Stimulated activated effector memory CD8-positive, alpha-beta T cell treated with anti-CD3 and anti-CD28 coated beads, Interleukin-12 subunit alpha, Interleukin-12 subunit beta, amount 100 ng/mL, for 72 hours (primary cell): ENCODE measurements at regions not wholly inside any gene's neighbourhood (a gene's known extent, or its start where the extent isn't known, plus 50 kb on each side); places are given as distances from the start of the nearest gene placed in this dataset.

Experiments used
- ATAC-seq: fragments of 150-1000 bp; cut with Tn5 transposase; 2 replicates; pipeline ENCODE4 v1.10.0; 2021
- DNase-seq, 2 donors: peaks; one replicate each; pipeline ENCODE4 v3.0.0; 2021 to 2022; ENCODE audit warnings: low spot score in 2 of 2
- H3K27ac Mint-ChIP-seq: one replicate; pipeline ENCODE4 v1.8.0; 2022; ENCODE audit warnings: mild to moderate bottlenecking, mixed read lengths
- H3K36me3 Mint-ChIP-seq: one replicate; pipeline ENCODE4 v1.8.0; 2022; ENCODE audit warnings: mild to moderate bottlenecking, mixed read lengths
- H3K4me1 Mint-ChIP-seq: one replicate; pipeline ENCODE4 v1.8.0; 2022; ENCODE audit warnings: mixed read lengths
- H3K4me3 Mint-ChIP-seq: one replicate; pipeline ENCODE4 v1.8.0; 2022; ENCODE audit warnings: mild to moderate bottlenecking, mixed read lengths
- H3K9me3 Mint-ChIP-seq: one replicate; pipeline ENCODE4 v1.8.0; 2022; ENCODE audit warnings: mixed read lengths

DNA sequence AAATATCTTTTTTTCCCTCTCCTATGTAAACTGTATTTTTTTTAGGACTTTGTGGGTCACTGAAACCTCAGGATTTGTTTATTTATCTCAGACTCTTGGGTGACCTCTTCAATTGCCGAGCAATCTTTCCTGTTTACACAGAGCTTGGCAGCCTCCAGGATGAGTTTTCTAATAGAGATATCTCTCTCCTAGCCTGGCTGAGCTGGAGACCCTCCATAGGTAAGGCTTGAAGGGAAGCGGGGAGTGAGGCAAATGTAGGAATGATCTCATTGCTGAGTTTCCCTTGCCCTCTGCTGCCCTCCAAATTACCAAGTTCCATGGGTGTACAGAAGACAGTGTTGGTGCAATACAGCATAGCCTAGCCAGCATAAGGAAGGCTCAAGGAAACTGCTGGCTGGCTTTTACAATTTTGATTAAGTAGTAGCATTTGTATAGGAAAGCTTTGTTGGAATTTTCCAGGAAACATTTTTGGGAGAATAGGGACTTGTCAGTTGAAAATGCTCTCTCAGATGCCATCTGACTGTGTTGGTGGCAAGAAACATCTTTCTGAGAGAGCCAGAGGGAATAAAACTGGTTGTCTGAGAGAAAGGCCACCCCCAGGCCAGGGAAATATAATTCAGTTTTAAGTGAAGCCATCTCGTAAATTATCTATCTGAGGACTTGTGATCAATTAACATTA, 116.0 kb downstream of the NMUR2 start:
- H3K4me3 Mint-ChIP-seq: no peak overlapping the region
- DNase-seq: no peak
- no peak for ATAC-seq
- H3K9me3 Mint-ChIP-seq: no peaks in the 10 kb centered on the region
- no peak overlapping the region for H3K27ac Mint-ChIP-seq
- no peaks in the 10 kb centered on the region for H3K36me3 Mint-ChIP-seq
- no peaks in the 10 kb centered on the region for H3K4me1 Mint-ChIP-seq

- DNase-seq (no peak), ATAC-seq (no peak)
- H3K9me3 Mint-ChIP-seq: no peaks in the 10 kb centered on the region
- no peak overlapping the region for H3K4me3 Mint-ChIP-seq
- H3K36me3 Mint-ChIP-seq: no peaks in the 10 kb centered on the region
- no peaks in the 10 kb centered on the region for H3K4me1 Mint-ChIP-seq
- H3K27ac Mint-ChIP-seq: no peak overlapping the region
Observed at GRCh38 chr5:152288499-152288898, 116.6 kb downstream of the NMUR2 start.

GRCh38 chr5:152285764-152286163, 119.3 kb downstream of the NMUR2 start:
- DNase-seq: no peak
- ATAC-seq: no peak
- no peaks in the 10 kb centered on the region for H3K4me1 Mint-ChIP-seq

DNA sequence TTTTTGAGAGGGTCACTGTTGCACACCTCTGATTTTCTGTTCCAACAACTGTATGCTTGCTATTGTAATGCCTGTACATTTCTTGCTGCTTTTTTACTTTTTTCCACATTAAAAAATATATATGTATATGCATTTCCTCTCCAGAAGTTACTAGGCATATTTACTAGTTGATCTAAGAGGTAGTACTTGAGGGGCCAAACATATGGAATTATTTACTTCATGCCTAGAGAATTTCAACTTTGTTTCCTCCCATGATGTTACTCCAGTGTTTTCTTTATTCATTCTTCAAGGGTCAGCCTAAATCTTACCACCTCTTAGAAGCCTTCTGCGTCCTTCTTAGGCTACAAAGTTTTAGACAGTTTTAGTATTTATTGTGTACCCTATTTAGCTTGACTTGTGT, 122.7 kb downstream of the NMUR2 start:
- no peak for ATAC-seq
- H3K27ac Mint-ChIP-seq: no peak overlapping the region
- H3K4me3 Mint-ChIP-seq: no peak overlapping the region
- DNase-seq: no peak
- no peaks in the 10 kb centered on the region for H3K36me3 Mint-ChIP-seq
- H3K4me1 Mint-ChIP-seq: no peaks in the 10 kb centered on the region
- H3K9me3 Mint-ChIP-seq: no peaks in the 10 kb centered on the region

More at GRCh38 chr5:152285764-152286163, 119.3 kb downstream of the NMUR2 start:
- Mint-ChIP-seq H3K36me3 (no peaks in the 10 kb centered on the region), H3K4me3 (no peak overlapping the region), H3K27ac (no peak overlapping the region), H3K9me3 (no peaks in the 10 kb centered on the region)

- no peaks in the 10 kb centered on the region for H3K36me3 Mint-ChIP-seq
- H3K4me3 Mint-ChIP-seq: no peak overlapping the region
- H3K9me3 Mint-ChIP-seq: no peaks in the 10 kb centered on the region
- ATAC-seq: no peak
- no peak overlapping the region for H3K27ac Mint-ChIP-seq
- DNase-seq: no peak
- H3K4me1 Mint-ChIP-seq: no peaks in the 10 kb centered on the region
Observed at GRCh38 chr5:152277936-152278335, 127.1 kb downstream of the NMUR2 start.

DNA sequence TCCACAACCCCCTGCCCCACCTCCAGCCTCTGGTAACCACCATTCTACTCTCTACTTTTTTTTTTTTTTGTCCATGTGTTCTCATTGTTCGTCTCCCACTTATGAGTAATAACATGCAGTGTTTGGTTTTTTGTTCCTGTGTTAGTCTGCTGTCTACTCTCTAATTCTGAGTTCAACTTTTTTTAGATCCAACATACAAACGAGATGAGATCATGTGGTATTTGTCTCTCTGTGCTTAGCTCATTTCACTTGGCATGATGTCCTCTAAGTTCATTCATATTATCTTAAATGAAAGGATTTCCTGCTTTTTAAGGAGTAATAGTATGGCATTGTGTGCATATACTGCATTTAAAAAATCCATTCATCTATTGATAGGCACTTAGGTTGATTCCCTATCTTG, 130.9 kb downstream of the NMUR2 start:
- H3K4me3 Mint-ChIP-seq: no peak overlapping the region
- no peaks in the 10 kb centered on the region for H3K36me3 Mint-ChIP-seq
- no peaks in the 10 kb centered on the region for H3K9me3 Mint-ChIP-seq
- no peaks in the 10 kb centered on the region for H3K4me1 Mint-ChIP-seq
- DNase-seq (no peak), ATAC-seq (no peak)
- no peak overlapping the region for H3K27ac Mint-ChIP-seq

GRCh38 chr5:152271420-152271819, 133.7 kb downstream of the NMUR2 start:
- Mint-ChIP-seq H3K4me3 (no peak overlapping the region), H3K27ac (no peak overlapping the region), H3K36me3 (no peaks in the 10 kb centered on the region), H3K4me1 (no peaks in the 10 kb centered on the region), H3K9me3 (no peaks in the 10 kb centered on the region)
- ATAC-seq: no peak
- no peak for DNase-seq

- H3K27ac Mint-ChIP-seq: no peak overlapping the region
- no peaks in the 10 kb centered on the region for H3K4me1 Mint-ChIP-seq
- DNase-seq: no peak
- ATAC-seq: no peak
- H3K9me3 Mint-ChIP-seq: no peaks in the 10 kb centered on the region
- no peak overlapping the region for H3K4me3 Mint-ChIP-seq
- H3K36me3 Mint-ChIP-seq: no peaks in the 10 kb centered on the region
Observed at GRCh38 chr5:152270096-152270495, 135.0 kb downstream of the NMUR2 start.

GRCh38 chr5:152269533-152269932, 135.5 kb downstream of the NMUR2 start:
- no peaks in the 10 kb centered on the region for H3K36me3 Mint-ChIP-seq
- H3K4me3 Mint-ChIP-seq: no peak overlapping the region
- H3K27ac Mint-ChIP-seq: no peak overlapping the region
- H3K9me3 Mint-ChIP-seq: no peaks in the 10 kb centered on the region
- ATAC-seq: no peak
- no peak for DNase-seq
- H3K4me1 Mint-ChIP-seq: no peaks in the 10 kb centered on the region

DNA sequence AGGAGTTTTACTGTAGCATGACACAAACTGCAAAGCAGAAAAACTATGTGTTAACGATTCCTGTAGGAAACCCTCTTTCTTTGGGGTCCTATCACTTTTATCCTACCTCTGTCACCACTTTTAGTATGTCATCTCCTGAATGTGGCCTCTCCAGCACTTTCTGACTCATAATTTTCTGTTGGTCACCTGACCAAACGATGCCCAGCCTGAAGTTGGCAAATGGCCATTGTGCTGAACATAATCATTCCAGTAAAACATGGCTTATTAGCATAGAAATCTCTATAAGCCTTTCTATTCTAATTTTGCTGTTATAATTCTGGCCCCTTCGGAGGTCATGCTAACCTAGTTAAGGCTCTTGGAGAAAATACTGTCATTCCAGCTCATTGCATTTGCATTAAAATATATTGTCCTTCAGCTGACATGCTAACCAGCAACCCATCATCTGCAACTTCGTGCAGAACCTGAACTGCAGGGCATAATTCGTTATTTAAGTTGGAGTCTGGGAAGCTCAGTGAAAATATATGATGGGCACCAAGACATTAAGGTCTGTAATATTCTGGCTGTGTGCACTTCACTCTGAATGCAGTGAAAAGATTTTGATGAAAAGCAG, 140.3 kb downstream of the NMUR2 start:
- DNase-seq: no peak
- H3K9me3 Mint-ChIP-seq: no peaks in the 10 kb centered on the region
- no peaks in the 10 kb centered on the region for H3K4me1 Mint-ChIP-seq
- no peak for ATAC-seq
- H3K27ac Mint-ChIP-seq: no peak overlapping the region
- no peaks in the 10 kb centered on the region for H3K36me3 Mint-ChIP-seq
- H3K4me3 Mint-ChIP-seq: no peak overlapping the region

DNA sequence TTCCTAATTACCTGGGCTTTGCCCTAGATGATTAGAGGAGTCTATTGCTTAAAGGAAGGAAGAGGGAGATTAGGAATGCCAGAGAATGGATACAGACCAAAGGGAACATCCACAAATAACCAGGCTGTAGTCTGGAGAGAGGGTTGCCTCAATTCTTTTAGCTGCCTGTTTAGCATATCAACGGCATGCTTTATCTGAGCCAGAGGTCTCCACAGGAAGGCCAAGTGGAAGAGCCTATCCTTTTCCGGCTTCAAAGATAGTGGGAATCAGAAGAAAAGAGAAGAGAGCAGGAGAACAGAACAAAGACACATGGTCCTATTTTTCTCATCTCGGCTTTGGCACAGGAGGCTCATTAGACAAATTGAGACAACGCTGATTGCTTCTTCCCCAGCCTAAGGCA, 142.4 kb downstream of the NMUR2 start:
- no peak overlapping the region for H3K27ac Mint-ChIP-seq
- H3K36me3 Mint-ChIP-seq: no peaks in the 10 kb centered on the region
- H3K9me3 Mint-ChIP-seq: no peaks in the 10 kb centered on the region
- DNase-seq: no peak
- ATAC-seq: no peak
- no peak overlapping the region for H3K4me3 Mint-ChIP-seq
- H3K4me1 Mint-ChIP-seq: no peaks in the 10 kb centered on the region

GRCh38 chr5:152260940-152261339, 144.1 kb downstream of the NMUR2 start:
- H3K4me1 Mint-ChIP-seq: no peaks in the 10 kb centered on the region
- H3K36me3 Mint-ChIP-seq: no peaks in the 10 kb centered on the region
- H3K27ac Mint-ChIP-seq: no peak overlapping the region
- no peaks in the 10 kb centered on the region for H3K9me3 Mint-ChIP-seq
- DNase-seq: no peak
- H3K4me3 Mint-ChIP-seq: no peak overlapping the region
- no peak for ATAC-seq

GRCh38 chr5:152259702-152260101, 145.4 kb downstream of the NMUR2 start:
- no peak for DNase-seq
- peak; percentile 32 for ATAC-seq
- Mint-ChIP-seq H3K27ac (no peak overlapping the region), H3K4me3 (no peak overlapping the region), H3K9me3 (no peaks in the 10 kb centered on the region), H3K4me1 (no peaks in the 10 kb centered on the region), H3K36me3 (no peaks in the 10 kb centered on the region)

DNA sequence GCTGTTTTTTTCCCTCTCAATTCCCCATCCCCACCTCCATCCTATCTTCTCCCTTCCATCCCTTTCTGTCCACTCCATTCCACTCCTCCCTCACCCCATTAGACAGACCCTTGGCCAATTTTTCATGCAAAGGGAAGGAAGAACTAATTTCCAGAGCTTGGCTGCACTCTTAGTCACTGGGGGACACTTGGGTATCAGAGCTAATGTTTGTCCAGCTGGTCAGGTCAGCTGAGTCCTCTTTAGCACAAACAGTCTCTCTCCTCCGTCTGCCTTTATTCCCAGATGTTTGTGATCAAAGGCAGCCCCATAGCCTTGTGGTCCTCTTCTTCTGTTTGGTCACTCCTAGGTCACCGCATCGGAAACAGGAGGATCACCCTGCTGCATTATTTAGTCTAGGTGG, 148.5 kb downstream of the NMUR2 start:
- Mint-ChIP-seq H3K36me3 (no peaks in the 10 kb centered on the region), H3K4me1 (no peaks in the 10 kb centered on the region), H3K9me3 (no peaks in the 10 kb centered on the region), H3K27ac (no peak overlapping the region), H3K4me3 (no peak overlapping the region)
- no peak for ATAC-seq
- no peak for DNase-seq

DNA sequence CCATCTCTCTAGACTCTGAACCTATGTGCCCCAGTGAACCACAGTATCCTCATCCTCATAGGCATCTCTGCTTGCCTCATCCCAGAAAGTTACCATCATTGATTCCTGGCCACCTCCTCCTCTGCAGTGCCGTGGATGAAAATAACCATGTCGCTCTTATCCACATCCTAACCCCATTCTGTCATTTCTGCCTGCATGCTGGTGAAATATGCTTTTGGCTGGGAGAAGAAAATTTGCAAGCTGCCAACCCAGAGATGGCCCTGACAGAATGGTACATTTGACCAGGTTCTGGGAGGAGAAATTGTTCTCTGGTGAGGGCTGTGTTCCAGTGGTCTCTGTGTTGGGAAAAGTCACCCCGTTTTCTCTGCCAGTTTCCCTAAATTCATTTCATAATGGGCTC, 149.7 kb downstream of the NMUR2 start:
- Mint-ChIP-seq H3K9me3 (no peaks in the 10 kb centered on the region), H3K4me3 (no peak overlapping the region), H3K36me3 (no peaks in the 10 kb centered on the region), H3K4me1 (no peaks in the 10 kb centered on the region), H3K27ac (no peak overlapping the region)
- ATAC-seq (no peak), DNase-seq (no peak)

- Mint-ChIP-seq H3K4me3 (no peak overlapping the region), H3K36me3 (no peaks in the 10 kb centered on the region), H3K4me1 (no peaks in the 10 kb centered on the region), H3K27ac (no peak overlapping the region), H3K9me3 (no peaks in the 10 kb centered on the region)
- ATAC-seq: no peak
- DNase-seq: no peak
Observed at GRCh38 chr5:152247850-152248385, 157.2 kb downstream of the NMUR2 start.
